H9 (cell line): ENCODE measurements at regions not wholly inside any gene's neighbourhood (a gene's known extent, or its start where the extent isn't known, plus 50 kb on each side); places are given as distances from the start of the nearest gene placed in this dataset.
"Not testable (repeated sequence)": the region's sequence is repeated elsewhere in the genome, so short reads cannot be mapped to it uniquely, and the experiment has no call there.

Experiments used
- DNase-seq: peaks from one replicate; pipeline ENCODE4 v3.0.0-alpha.2; 2017
- H2AFZ ChIP-seq: one replicate; pipeline ENCODE4 v1.6.1; 2013; ENCODE audit warnings: mild to moderate bottlenecking, low read length, control low read depth, moderate library complexity
- H2AK5ac ChIP-seq: 2 replicates; pipeline ENCODE4 v1.6.1; 2013; ENCODE audit warnings: low read length, control low read depth, mixed read lengths; ENCODE audit not compliant: insufficient read length
- H2BK120ac ChIP-seq: one replicate; pipeline ENCODE4 v1.6.1; 2013; ENCODE audit warnings: low read depth, mild to moderate bottlenecking, low read length, control low read depth, inconsistent platforms; ENCODE audit not compliant: poor library complexity, severe bottlenecking
- H2BK12ac ChIP-seq: 2 replicates; pipeline ENCODE4 v1.6.1; 2013; ENCODE audit warnings: low read length, control low read depth, mixed read lengths, low read depth; ENCODE audit not compliant: insufficient read length
- H2BK15ac ChIP-seq: 2 replicates; pipeline ENCODE4 v1.6.1; 2013; ENCODE audit warnings: low read depth, low read length, control low read depth
- H2BK20ac ChIP-seq: one replicate; pipeline ENCODE4 v1.6.1; 2013; ENCODE audit warnings: low read depth, mild to moderate bottlenecking, low read length, control low read depth, inconsistent platforms; ENCODE audit not compliant: poor library complexity, severe bottlenecking
- H2BK5ac ChIP-seq: 2 replicates; pipeline ENCODE4 v1.6.1; 2013; ENCODE audit warnings: low read length, control low read depth, mixed read lengths; ENCODE audit not compliant: insufficient read length
- H3K14ac ChIP-seq: 2 replicates; pipeline ENCODE4 v1.6.1; 2013; ENCODE audit warnings: low read length, control low read depth; ENCODE audit not compliant: insufficient read depth
- H3K18ac ChIP-seq: 2 replicates; pipeline ENCODE4 v1.6.1; 2013; ENCODE audit warnings: low read depth, mild to moderate bottlenecking, mixed read lengths, low read length, control low read depth; ENCODE audit not compliant: insufficient read length
- H3K23ac ChIP-seq: 2 replicates; pipeline ENCODE4 v1.6.1; 2013; ENCODE audit warnings: low read length, control low read depth, mixed read lengths, low read depth; ENCODE audit not compliant: insufficient read length
- H3K23me2 ChIP-seq: 2 replicates; pipeline ENCODE4 v1.6.1; 2013; ENCODE audit warnings: low read depth, mild to moderate bottlenecking, mixed read lengths, low read length, control low read depth; ENCODE audit not compliant: insufficient read length, poor library complexity, severe bottlenecking
- H3K27ac ChIP-seq: 2 replicates; pipeline ENCODE4 v1.5.1; 2013; ENCODE audit warnings: low read length, control low read depth, mixed read lengths, low read depth; ENCODE audit not compliant: insufficient read length
- H3K27me3 ChIP-seq: 2 replicates; pipeline ENCODE4 v1.6.1; 2013; ENCODE audit warnings: low read length, control low read depth, inconsistent platforms; ENCODE audit not compliant: insufficient read depth
- H3K4ac ChIP-seq: 2 replicates; pipeline ENCODE4 v1.6.1; 2013; ENCODE audit warnings: low read depth, mild to moderate bottlenecking, control low read depth, inconsistent platforms, low read length, moderate library complexity
- H3K4me1 ChIP-seq: 2 replicates; pipeline ENCODE4 v1.6.1; 2013; ENCODE audit warnings: low read length, control low read depth, inconsistent platforms; ENCODE audit not compliant: insufficient read depth
- H3K4me2 ChIP-seq: 2 replicates; pipeline ENCODE4 v1.6.1; 2013; ENCODE audit warnings: low read length, control low read depth, mixed read lengths; ENCODE audit not compliant: insufficient read length, insufficient read depth
- H3K56ac ChIP-seq: 2 replicates; pipeline ENCODE4 v1.6.1; 2013; ENCODE audit warnings: low read depth, mild to moderate bottlenecking, mixed read lengths, low read length, control low read depth; ENCODE audit not compliant: insufficient read length
- H3K79me1 ChIP-seq: 2 replicates; pipeline ENCODE4 v1.6.1; 2013; ENCODE audit warnings: low read depth, mild to moderate bottlenecking, moderate library complexity, low read length, control low read depth, inconsistent platforms; ENCODE audit not compliant: insufficient read depth, poor library complexity, severe bottlenecking
- H3K79me2 ChIP-seq: 2 replicates; pipeline ENCODE4 v1.6.1; 2013; ENCODE audit warnings: low read length, control low read depth, inconsistent platforms; ENCODE audit not compliant: insufficient read depth
- H3K9ac ChIP-seq: 2 replicates; pipeline ENCODE4 v1.6.1; 2013; ENCODE audit warnings: low read length, control low read depth, mixed read lengths; ENCODE audit not compliant: insufficient read length; ENCODE audit errors: extremely low read depth
- H3K9me3 ChIP-seq: one replicate; pipeline ENCODE4 v1.6.1; 2013; ENCODE audit warnings: low read depth, low read length, inconsistent platforms; ENCODE audit not compliant: control insufficient read depth
- H3T11ph ChIP-seq: one replicate; pipeline ENCODE4 v1.6.1; 2013; ENCODE audit warnings: mild to moderate bottlenecking, low read length, control low read depth, inconsistent platforms
- H4K20me1 ChIP-seq: one replicate; pipeline ENCODE4 v1.6.1; 2013; ENCODE audit not compliant: control insufficient read depth, insufficient read length, insufficient read depth
- H4K5ac ChIP-seq: 2 replicates; pipeline ENCODE4 v1.6.1; 2013; ENCODE audit warnings: low read depth, mild to moderate bottlenecking, mixed read lengths, low read length, control low read depth; ENCODE audit not compliant: insufficient read length
- H4K8ac ChIP-seq: replicated peaks from 2 replicates; pipeline ENCODE4 v1.6.1; 2013; ENCODE audit warnings: low read length, control low read depth, mixed read lengths, low read depth; ENCODE audit not compliant: insufficient read length
- H4K91ac ChIP-seq: 2 replicates; pipeline ENCODE4 v1.6.1; 2013; ENCODE audit warnings: low read depth, mild to moderate bottlenecking, moderate library complexity, mixed read lengths, low read length, control low read depth; ENCODE audit not compliant: insufficient read length
- H3K27ac Mint-ChIP-seq, 3 experiments: 2 replicates in 2 of 3; 3 replicates in 1 of 3; pipeline ENCODE4 v1.8.0; 2020 to 2021; ENCODE audit warnings: mixed read lengths in 3 of 3, mild to moderate bottlenecking in 1 of 3, moderate library complexity in 1 of 3
- H3K27me3 Mint-ChIP-seq: 2 replicates; pipeline ENCODE4 v1.8.0; 2021; ENCODE audit warnings: low read depth, mild to moderate bottlenecking, moderate library complexity, mixed read lengths
- H3K36me3 Mint-ChIP-seq, 3 experiments: 2 replicates in 2 of 3; 3 replicates in 1 of 3; pipeline ENCODE4 v1.8.0; 2020 to 2021; ENCODE audit warnings: low read depth in 3 of 3, mixed read lengths in 3 of 3; ENCODE audit not compliant: insufficient read depth in 1 of 3
- H3K4me1 Mint-ChIP-seq, 2 experiments: 2 replicates each; pipeline ENCODE4 v1.8.0; 2020; ENCODE audit warnings: mixed read lengths in 2 of 2
- H3K4me3 Mint-ChIP-seq, 2 experiments: 2 replicates in 1 of 2; 3 replicates in 1 of 2; pipeline ENCODE4 v1.8.0; 2020 to 2021; ENCODE audit warnings: mild to moderate bottlenecking in 2 of 2, mixed read lengths in 2 of 2, moderate library complexity in 1 of 2
- H3K9me3 Mint-ChIP-seq, 2 experiments: 2 replicates in 1 of 2; 3 replicates in 1 of 2; pipeline ENCODE4 v1.8.0; 2020; ENCODE audit warnings: mild to moderate bottlenecking in 2 of 2, mixed read lengths in 2 of 2, moderate library complexity in 1 of 2
- CTCF ChIP-seq: fragments of 200-600 bp; sonication (generic); conservative IDR thresholded peaks from 3 replicates; pipeline ENCODE4 v1.8.0; 2021; ENCODE audit warnings: antibody characterized with exemption, mild to moderate bottlenecking
- WGBS: extraction: QIAGEN DNeasy Blood & Tissue Kit; methylation state at CpG from one replicate; pipeline ENCODE4 v1.1.7; 2013; ENCODE audit warnings: missing lambda C conversion rate, low lambda C conversion rate, mixed read lengths; ENCODE audit not compliant: insufficient read length; ENCODE audit errors: extremely low coverage; 5-methylcytosine and 5-hydroxymethylcytosine counted together

GRCh38 chr10:43839973-43840372 lies 191.3 kb upstream of the ZNF32 start:
- no peaks in the 10 kb centered on the region for H3K79me2 ChIP-seq
- no peak overlapping the region for H2AFZ ChIP-seq
- no peak overlapping the region for H3K27ac Mint-ChIP-seq
- peaks cover 0 to 3% (median 0%) of the 10 kb centered on the region in 3 experiments; a peak in 2 of 7 replicates for H3K36me3 Mint-ChIP-seq
- no peak overlapping the region for H3K27ac ChIP-seq
- H3K27me3 Mint-ChIP-seq = peaks cover 11% of the 10 kb centered on the region
- H3K18ac ChIP-seq = no peak overlapping the region
- H3K79me1 ChIP-seq = no peaks in the 10 kb centered on the region
- no peaks in the 10 kb centered on the region; the same call in 1 of the 2 replicates for H3K4me1 ChIP-seq
- no peak overlapping the region for H2AK5ac ChIP-seq
- no peak overlapping the region for H3K4ac ChIP-seq
- H2BK15ac ChIP-seq = no peak overlapping the region
- no peak overlapping the region for H3K23ac ChIP-seq
- H3K9me3 Mint-ChIP-seq = peaks cover 8 to 13% of the 10 kb centered on the region in 2 experiments
- no peak overlapping the region for H3K4me3 Mint-ChIP-seq
- H2BK20ac ChIP-seq = no peak overlapping the region
- no peak overlapping the region for H3T11ph ChIP-seq
- no peak overlapping the region for H2BK5ac ChIP-seq
- H4K20me1 ChIP-seq = no peaks in the 10 kb centered on the region
- H3K4me2 ChIP-seq = no peak overlapping the region
- no peak overlapping the region for H2BK120ac ChIP-seq
- H4K8ac ChIP-seq = no peak overlapping the region
- H4K91ac ChIP-seq = no peak overlapping the region
- H3K23me2 ChIP-seq = no peaks in the 10 kb centered on the region
- H3K56ac ChIP-seq = no peak overlapping the region
- no CpG with 5 or more reads among the region's 3 CpGs for WGBS
- H3K9me3 ChIP-seq = no peaks in the 10 kb centered on the region
- H3K27me3 ChIP-seq = no peaks in the 10 kb centered on the region
- no peak overlapping the region for H4K5ac ChIP-seq
- H2BK12ac ChIP-seq = no peak overlapping the region
- no peak overlapping the region for H3K14ac ChIP-seq
- H3K4me1 Mint-ChIP-seq = peaks cover 13 to 16% of the 10 kb centered on the region in 2 experiments
- TF ChIP-seq CTCF = no peak
- DNase-seq = no peak
- H3K9ac ChIP-seq = no peak overlapping the region

DNA sequence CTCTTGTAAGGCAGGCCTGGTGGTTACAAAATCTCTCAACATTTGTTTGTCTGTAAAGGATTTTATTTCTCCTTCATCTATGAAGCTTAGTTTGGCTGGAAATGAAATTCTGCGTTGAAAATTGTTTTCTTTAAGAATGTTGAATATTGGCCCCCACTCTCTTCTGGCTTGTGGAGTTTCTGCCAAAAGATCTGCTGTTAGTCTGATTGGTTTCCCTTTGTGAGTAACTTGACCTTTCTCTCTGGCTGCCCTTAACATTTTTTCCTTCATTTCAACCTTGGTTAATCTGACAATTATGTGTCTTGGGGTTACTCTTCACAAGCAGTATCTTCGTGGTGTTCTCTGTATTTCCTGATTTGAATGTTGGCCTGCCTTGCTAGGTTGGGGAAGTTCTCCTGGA lies 186.1 kb upstream of the ZNF32 start:
- not testable (repeated sequence) for H2BK20ac ChIP-seq, H3K27me3 ChIP-seq, H4K5ac ChIP-seq, H2BK5ac ChIP-seq, H3K18ac ChIP-seq, H3K27ac ChIP-seq, H3K27ac Mint-ChIP-seq, H3K4me1 ChIP-seq, H2AFZ ChIP-seq, H2BK120ac ChIP-seq, H2BK12ac ChIP-seq, H3K14ac ChIP-seq, H3K23ac ChIP-seq, H3K4me3 Mint-ChIP-seq, H3K36me3 Mint-ChIP-seq, H3K56ac ChIP-seq, H3K9ac ChIP-seq, H3K4me1 Mint-ChIP-seq, H4K91ac ChIP-seq, H2BK15ac ChIP-seq, H3K79me1 ChIP-seq, H3K9me3 ChIP-seq, H3T11ph ChIP-seq, H2AK5ac ChIP-seq, H3K23me2 ChIP-seq, DNase-seq, H3K4me2 ChIP-seq, H4K8ac ChIP-seq, H3K79me2 ChIP-seq, H3K4ac ChIP-seq, H4K20me1 ChIP-seq
- peaks cover 39% of the 10 kb centered on the region for H3K27me3 Mint-ChIP-seq
- peaks cover 18 to 23% of the 10 kb centered on the region in 2 experiments for H3K9me3 Mint-ChIP-seq
- WGBS = no CpG with 5 or more reads among the region's 2 CpGs
